ENCODE measurements at regions not wholly inside any gene's neighbourhood (a gene's known extent, or its start where the extent isn't known, plus 50 kb on each side); places are given as distances from the start of the nearest gene placed in this dataset.

DNA sequence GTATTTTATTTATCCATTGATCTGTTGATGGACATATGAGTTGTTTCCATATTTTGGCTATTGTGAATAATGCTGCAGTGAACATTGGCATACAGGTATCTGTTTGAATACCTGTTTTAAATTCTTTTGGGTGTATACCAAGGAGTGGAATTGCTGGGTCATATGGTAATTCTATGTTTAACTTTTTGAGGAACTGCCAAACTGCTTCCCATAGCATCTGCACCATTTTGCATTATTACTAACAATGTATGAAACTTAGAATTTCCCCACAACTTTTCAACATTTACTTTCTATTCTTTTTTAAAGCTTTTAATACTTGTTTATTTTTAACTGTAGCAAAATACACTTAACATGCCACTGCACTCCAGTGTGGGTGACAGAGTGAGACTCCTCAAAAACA is 57.0 kb upstream of the MSN start:
- in situ Hi-C loops (cut with HindIII; ENCODE audit: low sequenced_read_pairs) = no loop called here

DNA sequence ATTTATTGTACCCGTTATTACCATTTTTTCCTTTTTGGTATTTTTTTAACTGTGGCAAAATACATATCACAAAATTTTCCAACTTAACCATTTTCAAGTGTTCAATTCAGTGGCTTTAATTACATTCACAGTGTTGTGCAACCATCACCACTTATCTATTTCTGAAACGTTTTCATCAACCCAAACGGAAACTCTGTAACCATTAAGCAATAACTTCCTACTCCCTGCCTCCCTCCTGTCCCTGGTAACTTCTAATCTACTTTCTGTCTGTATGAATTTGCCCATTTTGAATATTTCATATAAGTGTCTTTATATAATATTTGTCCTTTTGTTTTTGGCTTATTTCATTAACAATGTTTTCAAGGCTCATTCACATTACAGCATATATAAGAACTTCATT is 57.4 kb upstream of the MSN start:
- in situ Hi-C loops (cut with HindIII; ENCODE audit: low sequenced_read_pairs) = no loop called here

DNA sequence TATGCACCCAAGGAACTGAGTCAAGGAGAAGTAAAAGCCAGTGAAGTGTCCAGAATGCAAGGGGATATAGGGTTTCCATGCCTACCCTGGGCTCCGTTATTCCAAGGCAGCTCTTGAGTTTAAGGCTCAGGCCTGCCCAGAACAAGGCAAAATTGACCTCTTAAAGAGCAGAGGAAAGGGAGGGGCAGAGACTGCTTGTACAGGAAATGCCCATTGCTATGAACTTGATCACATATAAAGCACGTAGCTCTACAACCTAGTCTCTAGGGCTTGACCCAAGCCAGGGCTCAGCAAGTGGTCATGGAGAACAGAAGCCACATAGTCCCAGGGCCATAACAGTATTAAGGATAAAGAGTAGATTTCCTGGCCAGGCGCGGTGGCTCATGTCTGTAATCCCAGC is 58.2 kb upstream of the MSN start:
- in situ Hi-C loops (cut with HindIII; ENCODE audit: low sequenced_read_pairs) = no loop called here

DNA sequence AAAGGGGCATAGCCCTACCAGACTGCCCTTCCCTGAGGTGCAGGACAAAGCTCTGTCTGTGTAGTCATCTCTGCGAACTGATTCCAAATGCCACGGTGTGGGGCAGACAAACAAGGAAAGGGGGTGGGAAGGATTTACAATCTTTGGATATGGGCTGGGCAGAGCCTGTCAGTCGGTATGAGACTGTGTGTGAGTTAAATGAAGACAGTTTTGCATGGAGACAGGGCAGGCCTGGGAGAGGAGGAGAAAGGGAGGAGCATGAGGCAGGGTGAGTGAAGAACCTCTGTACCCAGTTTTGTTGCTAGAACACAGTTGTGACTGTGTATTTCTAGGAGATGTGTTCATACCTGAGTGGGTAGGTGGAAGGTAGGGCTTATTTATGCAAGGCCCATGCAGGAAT is 59.4 kb upstream of the MSN start:
- in situ Hi-C loops (cut with HindIII; ENCODE audit: low sequenced_read_pairs) = no loop called here

DNA sequence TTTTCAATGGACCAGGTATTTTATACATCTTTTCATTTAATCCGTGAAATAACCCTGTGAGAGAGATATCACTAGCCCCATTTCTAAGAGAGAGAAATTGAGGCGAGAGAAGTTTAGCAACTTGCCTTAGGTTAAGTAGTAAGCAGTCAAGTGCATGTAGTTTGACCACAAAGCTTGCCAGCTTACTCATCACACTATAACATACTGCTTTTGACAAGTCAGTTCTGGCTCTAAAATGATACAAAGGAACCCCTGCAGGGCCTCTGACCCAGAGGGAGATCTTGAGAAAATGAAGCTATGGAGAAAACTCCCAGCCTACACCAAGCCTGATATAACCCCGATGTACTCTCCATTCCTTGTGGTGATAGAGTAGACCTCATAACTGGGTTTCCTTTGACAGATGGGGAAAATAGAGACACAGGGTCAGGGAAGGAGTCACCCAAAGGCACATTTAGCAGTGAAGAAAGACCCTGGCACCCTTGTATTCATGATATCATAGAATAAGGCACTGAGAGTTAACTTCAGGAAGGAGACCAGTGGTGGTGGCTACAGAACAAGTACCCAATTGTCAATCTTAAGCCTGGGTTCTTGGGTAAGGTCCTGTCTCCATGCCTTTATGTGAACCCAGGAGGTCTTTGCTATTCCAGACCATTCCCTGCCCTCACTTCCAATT is 60.2 kb upstream of the MSN start:
- in situ Hi-C loops (cut with HindIII; ENCODE audit: low sequenced_read_pairs) = no loop called here

DNA sequence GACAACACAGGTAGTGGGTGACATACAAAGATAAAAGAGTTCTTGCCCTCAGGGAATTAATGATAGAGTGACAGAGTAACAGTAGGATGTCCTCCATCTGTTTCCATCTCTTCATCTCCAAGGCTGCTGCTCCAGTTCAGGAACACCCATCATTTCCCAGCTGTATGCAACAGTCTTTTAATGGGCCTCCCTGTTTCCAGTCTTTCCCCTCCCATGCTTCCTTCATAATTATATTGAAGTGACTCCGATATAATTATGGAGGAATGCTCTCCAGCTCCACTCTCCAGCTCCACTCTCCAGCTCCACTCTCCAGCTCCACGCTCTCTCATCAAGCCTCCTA is 65.3 kb upstream of the MSN start:
- in situ Hi-C loops (cut with HindIII; ENCODE audit: low sequenced_read_pairs) = no loop called here

DNA sequence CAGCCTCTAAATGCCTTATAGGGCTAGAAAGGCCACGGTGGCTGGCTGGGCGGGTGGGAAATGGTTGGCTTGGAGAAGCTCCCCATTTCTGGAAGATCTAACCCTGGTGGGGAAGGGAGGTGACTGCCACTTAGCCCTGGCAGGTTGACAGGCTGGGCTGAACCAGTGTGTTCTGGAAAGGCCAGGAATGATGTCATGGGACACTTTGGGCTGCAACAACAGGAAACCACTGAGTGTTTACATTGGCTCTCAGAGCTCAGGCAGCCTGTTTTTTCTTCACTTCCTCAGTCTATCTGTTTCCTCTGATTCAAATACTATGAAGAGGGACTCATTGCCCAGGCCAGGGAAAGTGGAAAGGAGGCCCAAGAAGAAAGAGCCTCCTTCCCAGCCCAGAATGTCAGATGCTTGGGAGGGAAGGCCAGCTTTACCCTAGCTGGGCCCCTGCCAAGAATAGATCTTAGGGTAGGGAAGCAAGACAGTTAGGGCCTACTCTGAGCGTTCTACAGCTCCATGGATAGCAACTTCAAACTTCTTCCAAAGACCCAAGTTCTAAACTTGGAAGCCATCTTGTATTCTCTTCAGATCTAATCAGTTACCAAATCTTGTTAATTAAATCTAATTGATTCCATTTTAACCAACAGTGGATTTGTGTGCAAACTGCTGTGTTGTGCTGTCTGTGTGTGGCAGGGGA is 65.8 kb upstream of the MSN start:
- in situ Hi-C loops (cut with HindIII; ENCODE audit: low sequenced_read_pairs) = no loop called here

DNA sequence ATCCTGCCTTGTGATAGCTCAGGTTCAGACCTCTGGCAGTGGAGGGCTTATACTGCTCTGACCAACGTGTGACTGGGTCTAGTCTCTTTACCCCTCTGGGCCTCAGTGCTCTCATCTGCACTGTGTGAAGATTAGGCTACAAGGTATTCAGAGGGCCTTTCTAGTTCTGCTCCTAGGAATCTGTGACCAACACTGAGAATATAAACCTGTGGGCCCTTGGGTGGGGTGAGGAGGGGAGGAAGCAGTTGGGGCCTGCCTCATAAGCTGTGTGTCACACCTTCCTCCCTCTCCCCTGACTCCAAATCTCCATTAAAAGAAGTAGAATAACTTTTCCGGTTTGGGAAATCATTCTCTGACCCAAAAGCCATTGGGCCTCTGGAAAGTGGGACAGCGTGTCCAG is 66.3 kb upstream of the MSN start:
- in situ Hi-C loops (cut with HindIII; ENCODE audit: low sequenced_read_pairs) = no loop called here

DNA sequence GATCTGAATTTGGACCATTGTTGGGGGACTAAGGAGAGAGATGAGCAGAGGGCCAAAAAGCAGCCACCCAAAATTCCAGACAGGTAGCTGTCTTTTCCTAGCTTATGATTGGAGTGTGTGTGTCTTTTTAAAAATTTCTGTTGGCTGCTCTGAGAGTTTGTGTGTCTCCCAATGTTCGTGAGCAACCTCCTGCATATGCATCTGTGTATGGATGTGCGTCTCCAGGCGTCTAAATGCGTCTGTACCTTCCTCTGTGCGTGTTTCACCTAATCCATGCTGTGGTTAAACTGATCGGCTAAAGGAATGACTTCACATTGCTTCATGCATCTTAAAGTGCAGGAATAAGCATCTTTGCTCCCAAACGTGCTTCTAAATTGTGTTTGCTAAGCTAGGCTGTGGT is 65.5 kb upstream of the LAS1L start:
- in situ Hi-C loops (cut with HindIII; ENCODE audit: low sequenced_read_pairs) = no loop called here

DNA sequence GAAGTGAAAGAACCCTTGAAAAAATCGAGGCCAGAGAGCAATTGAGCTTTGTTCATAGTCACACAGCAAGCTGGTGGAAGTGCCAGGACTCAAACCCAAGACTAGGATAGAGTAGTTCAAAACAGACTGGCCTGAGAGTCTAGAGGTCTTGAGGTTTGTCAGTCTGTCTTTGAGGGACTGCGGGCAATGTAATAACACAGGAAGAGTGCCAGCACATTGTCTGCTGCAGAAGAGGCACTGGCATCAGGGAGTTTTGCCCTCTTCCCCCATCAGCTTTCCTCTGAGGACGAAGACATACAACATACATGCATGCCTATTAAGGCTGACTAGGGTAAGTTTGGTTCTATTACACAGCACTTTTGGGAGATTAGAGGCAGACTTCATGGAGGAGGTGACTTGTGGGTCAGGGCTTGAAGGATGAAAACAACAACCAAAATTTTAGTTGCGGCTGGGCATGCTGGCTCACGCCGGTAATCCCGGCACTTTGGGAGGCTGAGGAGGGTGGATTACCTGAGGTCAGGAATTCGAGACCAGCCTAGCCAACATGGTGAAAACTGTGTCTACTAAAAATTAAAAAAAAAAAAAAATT is 64.1 kb upstream of the LAS1L start:
- in situ Hi-C loops (cut with HindIII; ENCODE audit: low sequenced_read_pairs) = loop anchor here (25.0 kb wide), 1 partner anchor 414 kb away; no protein-coding TSS in a partner anchor

DNA sequence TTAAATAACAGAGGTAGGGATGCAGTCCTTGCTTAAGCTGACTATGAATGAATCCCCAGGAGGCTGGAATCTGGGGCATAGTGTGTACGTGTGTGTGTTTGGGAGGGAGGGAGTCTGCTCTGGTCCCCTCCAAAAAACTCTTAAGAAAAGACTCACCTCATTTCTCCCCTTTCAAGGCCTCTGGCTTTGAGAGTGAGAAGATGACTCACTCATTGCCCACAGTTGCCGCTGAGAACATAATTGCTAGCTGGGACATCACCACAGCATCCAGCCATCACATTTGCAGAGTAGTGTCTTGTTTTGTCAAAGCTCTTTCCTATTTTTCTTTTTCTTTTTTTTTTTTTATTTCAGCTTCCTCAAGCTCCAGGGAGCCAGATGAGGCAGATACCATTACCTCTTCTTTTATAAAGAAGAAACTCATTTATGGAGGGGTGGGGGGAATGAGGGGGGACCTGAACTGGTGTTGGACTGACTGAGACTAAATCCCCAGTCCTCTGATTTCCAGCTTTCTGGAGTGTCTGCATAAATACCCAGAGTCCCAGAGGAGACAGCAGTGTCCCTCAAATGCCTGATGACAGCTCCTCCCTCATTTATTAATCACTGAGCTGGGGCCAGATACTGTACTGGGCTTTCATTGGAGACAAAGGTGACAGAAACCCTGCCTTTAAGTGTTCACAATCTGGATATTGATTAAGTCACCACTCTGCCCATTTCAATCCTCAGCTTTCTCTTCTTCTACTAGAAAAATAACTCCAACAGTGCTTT is 61.9 kb upstream of the LAS1L start:
- in situ Hi-C loops (cut with HindIII; ENCODE audit: low sequenced_read_pairs) = loop anchor here (25.0 kb wide), 1 partner anchor 416 kb away; no protein-coding TSS in a partner anchor

DNA sequence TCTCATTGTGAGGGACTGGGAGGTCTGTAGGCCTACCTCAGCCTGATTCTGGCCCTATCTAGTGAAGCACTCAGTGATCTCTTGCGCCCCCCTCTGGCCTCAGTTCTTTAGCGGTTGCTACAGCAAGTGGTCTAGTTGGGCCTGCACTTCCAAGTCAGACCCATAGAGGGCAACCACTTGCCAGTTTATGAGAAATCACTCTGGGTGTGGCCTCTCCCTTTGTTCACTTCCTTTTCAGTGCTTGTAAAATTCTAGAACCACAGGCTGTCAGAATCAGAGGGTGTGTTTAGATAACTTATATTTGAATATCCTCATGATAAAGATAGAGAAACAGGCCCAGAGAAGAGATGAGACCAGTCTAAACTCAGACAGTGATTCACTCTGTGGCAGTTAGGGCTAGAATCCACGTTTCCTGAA is 60.9 kb upstream of the LAS1L start:
- in situ Hi-C loops (cut with HindIII; ENCODE audit: low sequenced_read_pairs) = loop anchor here (25.0 kb wide), 1 partner anchor 417 kb away; no protein-coding TSS in a partner anchor

DNA sequence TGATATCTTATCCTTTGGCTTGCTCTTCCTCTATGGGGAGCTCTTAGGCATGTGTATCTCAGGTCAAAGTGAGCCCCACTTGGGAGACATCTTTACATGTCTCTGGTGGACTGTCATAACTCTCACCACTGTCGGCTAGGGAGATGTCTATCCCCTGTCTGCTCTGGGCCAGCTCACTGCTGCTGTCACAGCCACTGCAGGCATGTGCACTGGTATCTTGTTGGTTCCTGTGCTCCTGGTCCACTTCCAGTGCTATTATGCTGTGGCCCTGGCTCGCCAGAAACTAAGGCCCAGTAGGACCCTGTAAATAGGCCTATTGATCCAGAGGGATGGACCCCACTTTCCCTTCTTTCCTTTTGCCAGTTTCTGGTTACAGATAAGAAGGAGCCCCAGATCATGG is 56.6 kb upstream of the LAS1L start:
- in situ Hi-C loops (cut with HindIII; ENCODE audit: low sequenced_read_pairs) = loop anchor here (25.0 kb wide), 1 partner anchor 421 kb away; no protein-coding TSS in a partner anchor

DNA sequence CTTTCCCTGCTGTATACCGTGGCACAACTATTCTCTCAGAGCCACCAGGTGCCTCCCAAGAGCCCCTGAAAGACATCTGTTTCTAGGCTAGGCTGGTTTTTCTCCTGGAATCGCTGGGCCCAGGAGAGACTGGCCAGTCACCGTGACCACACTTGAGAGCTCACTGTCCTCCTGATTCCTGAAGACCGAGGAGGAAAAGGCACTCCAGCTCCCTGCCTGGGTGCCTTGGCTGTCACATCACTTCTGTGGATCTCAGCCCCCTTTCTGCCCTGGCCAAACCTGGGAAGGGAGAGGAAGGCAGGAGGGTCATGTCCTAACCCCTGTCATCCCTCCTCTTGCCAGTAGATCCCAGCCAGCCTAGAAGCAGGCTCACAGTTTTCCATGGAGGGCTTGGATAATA is 54.7 kb upstream of the LAS1L start:
- in situ Hi-C loops (cut with HindIII; ENCODE audit: low sequenced_read_pairs) = loop anchor here (25.0 kb wide), 1 partner anchor 423 kb away; no protein-coding TSS in a partner anchor

DNA sequence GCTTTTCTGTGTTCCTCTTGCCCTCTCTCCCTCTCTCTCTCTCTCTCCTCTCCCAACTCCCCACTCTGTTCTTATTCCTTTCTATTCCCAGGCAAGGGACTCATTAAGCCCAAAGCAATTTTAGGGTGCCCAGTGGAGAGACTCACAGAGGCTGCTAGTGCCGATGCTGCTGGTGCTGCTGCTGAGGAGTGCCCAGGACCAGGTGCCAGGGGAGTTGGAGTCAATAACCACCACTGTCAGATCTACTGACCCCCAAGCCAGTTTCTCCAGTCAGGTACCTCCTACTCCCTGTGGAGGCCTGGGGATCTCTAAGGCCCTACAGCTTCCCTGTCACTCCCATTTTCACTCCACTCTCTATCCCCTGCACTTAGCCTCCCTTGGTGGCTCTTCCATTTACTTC is 54.2 kb upstream of the LAS1L start:
- in situ Hi-C loops (cut with HindIII; ENCODE audit: low sequenced_read_pairs) = loop anchor here (25.0 kb wide), 1 partner anchor 424 kb away; no protein-coding TSS in a partner anchor

DNA sequence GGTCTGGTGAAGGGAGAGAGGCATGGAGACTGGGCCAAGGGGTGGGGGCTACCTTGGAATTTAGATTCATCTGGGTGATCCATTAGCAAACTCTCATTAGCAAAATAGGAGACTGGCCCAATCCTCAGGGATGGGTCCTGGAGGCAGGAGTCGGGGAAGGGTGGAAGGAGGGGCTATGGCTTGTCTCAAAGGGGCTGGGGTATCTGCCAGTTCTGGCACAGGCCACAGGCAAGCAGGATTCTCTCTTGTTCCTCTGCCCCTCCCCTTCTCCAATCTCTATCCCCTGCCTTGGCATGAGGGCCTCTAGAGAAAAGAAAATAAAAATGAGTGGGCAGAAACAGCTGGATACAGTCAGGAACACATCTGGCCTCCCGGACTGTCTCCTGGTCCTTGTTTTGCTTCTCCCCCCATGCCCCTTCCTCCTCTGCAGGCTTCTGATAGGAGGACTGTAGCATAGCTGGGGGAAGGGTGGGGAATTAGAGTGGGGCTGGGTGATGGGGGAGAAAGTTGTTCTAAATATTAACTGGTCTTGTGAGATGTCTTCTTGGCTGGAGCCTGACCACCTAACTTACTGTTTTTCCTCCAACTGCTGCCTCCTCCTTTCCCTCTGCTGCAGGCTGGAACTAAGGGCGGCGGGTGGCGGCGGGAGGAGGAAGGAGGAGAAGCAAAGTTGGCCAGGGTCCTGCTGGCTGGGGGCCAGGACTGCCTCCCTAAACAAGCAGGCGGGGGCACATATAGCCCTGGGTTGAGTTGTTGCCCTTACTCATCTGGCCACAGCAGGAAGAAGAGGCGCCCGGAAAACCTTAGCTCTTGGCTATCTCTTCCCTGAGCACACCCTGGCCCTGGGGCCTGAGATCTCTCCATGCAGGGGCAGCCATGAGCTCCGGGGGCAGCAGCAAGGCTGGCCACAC is 53.3 kb upstream of the LAS1L start:
- in situ Hi-C loops (cut with HindIII; ENCODE audit: low sequenced_read_pairs) = loop anchor here (25.0 kb wide), 1 partner anchor 424 kb away; no protein-coding TSS in a partner anchor

DNA sequence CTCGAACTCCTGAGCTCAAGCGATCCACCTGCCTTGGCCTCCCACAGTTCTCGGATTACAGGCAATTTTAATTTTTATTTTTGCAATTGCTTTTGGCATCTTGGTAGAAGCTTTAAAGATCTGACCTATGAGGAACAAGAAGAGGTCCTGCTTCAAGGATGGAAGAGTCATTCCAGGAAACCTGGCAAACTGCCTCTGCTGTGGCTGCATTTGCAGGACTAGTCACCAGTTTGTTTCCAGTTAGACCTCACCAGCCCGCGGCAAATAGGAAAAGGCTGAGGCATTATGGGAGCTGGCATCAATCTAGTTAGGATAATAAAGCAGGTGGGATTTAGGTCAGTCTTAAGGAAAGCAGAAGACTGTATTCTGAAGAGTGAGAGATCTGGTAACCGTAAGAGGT is 51.9 kb upstream of the LAS1L start:
- in situ Hi-C loops (cut with HindIII; ENCODE audit: low sequenced_read_pairs) = loop anchor here (25.0 kb wide), 1 partner anchor 426 kb away; no protein-coding TSS in a partner anchor

DNA sequence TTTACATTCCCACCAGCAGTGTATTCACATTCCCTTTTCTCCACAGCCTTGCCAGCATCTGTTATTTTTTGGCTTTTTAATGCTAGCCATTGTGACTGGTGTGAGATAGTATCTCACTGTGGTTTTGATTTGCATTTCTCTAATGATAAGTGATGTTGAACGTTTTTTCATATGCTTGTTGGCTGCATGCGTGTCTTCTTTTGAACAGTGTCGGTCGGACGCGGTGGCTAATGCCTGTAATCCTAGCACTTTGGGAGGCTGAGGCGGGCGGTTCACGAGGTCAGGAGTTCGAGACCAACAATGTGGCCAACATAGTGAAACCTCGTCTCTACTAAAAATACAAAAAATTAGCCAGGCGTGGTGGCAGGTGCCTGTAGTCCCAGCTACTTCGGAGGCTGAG is 50.6 kb upstream of the LAS1L start:
- in situ Hi-C loops (cut with HindIII; ENCODE audit: low sequenced_read_pairs) = loop anchor here (25.0 kb wide), 1 partner anchor 427 kb away; no protein-coding TSS in a partner anchor
